DND-41 (cell line): ENCODE measurements at regions not wholly inside any gene's neighbourhood (a gene's known extent, or its start where the extent isn't known, plus 50 kb on each side); places are given as distances from the start of the nearest gene placed in this dataset.

ENCODE experiments used
- CTCF ChIP-seq: IDR thresholded peaks from 2 replicates; pipeline ENCODE4 v1.5.1; 2012; ENCODE audit warnings: borderline replicate concordance, low read length, moderate library complexity, mild to moderate bottlenecking; ENCODE audit not compliant: poor library complexity, severe bottlenecking; ENCODE audit errors: extremely low read depth
- EZH2 ChIP-seq: IDR thresholded peaks from 3 replicates; pipeline ENCODE4 v1.6.1; 2012; ENCODE audit warnings: borderline replicate concordance, low read depth, mild to moderate bottlenecking, moderate library complexity, low read length, inconsistent platforms; ENCODE audit not compliant: severe bottlenecking

GRCh38 chr10:76778914-76779795 is 858.5 kb downstream of the KCNMA1 start:
- TF ChIP-seq CTCF (no peak), EZH2 (no peak)
